ENCODE measurements at regions not wholly inside any gene's neighbourhood (a gene's known extent, or its start where the extent isn't known, plus 50 kb on each side); places are given as distances from the start of the nearest gene placed in this dataset.
A peak's percentile ranks its signal among the peaks of the same experiment; 100 is the strongest.

DNA sequence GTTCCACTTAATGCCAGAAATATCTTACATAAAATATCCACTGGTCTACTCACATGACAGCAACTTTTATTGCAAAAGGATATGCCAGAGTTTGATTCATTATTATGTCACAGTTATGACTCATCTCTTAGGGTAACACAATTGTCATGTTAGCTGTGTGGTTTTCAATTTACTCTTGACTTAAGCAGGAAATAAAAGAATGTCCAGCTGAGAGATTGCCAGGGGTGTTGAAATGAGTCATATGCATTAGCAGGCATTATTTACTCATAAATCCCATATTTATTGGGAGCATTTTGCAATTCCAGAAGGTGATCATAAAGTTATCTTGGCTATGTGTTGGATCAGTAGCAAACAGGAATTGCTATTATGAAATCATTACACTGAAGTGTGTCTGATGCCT, 1164.6 kb upstream of the CDH18 start:
- POLR2A ChIA-PET: no interaction called here
- Mint-ChIP-seq H3K4me3 (no peak overlapping the region), H3K4me1 (no peaks in the 10 kb centered on the region), H3K36me3 (ENCODE audit: low read depth) (no peaks in the 10 kb centered on the region), H3K27me3 (no peaks in the 10 kb centered on the region), H3K27ac (no peak overlapping the region), H3K9me3 (ENCODE audit: low read depth) (peaks cover 9% of the 10 kb centered on the region)
- ATAC-seq: no peak
- intact Hi-C loops (cut with DNase I, micrococcal nuclease): no loop called here
- CTCF ChIA-PET: no interaction called here
- no peak for DNase-seq

DNA sequence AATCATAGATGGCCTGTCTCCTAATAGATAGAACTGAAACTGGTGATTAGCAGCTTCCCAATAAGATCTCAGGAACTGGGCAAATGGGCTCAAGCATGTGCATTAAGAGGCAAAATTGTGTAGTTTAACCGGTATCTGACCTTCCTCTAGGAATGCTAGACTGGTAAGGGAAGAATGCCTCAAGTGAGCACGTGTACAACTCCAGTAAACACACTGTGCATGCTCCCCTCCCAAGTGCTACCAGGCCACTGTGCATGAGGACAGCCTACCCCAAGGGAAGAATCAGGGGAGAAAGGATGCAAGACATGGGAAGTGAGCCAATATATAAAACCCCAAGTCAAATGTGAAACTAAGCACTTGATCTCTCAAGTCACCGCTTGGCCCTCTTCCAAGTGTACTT, 1157.4 kb upstream of the CDH18 start:
- intact Hi-C loops (cut with DNase I, micrococcal nuclease): no loop called here
- ATAC-seq: no peak
- no peak overlapping the region for H3K4me3 Mint-ChIP-seq
- H3K27ac Mint-ChIP-seq: no peak overlapping the region
- POLR2A ChIA-PET: no interaction called here
- no peaks in the 10 kb centered on the region for H3K36me3 Mint-ChIP-seq (ENCODE audit: low read depth)
- peaks cover 9% of the 10 kb centered on the region for H3K9me3 Mint-ChIP-seq (ENCODE audit: low read depth)
- H3K27me3 Mint-ChIP-seq: no peaks in the 10 kb centered on the region
- no peaks in the 10 kb centered on the region for H3K4me1 Mint-ChIP-seq
- DNase-seq: no peak
- CTCF ChIA-PET: no interaction called here

DNA sequence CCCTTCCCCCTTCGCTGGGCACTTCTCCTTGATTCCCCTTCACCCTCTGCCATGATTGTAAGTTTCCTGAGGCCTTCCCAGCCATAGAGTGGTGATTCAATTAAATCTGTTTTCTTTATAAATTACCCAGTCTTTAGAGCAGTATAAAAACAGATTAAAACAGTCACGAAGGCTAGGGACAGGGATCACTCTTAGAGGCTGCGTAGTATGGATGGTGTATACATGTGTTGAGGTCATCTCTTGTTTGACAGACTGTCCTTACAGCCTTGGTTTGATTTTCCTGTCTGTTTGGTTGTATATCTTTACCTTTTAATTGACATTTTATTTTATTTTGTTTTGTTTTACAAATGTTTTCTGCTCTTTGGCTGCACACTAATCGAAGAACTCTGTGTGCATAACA, 1155.7 kb upstream of the CDH18 start:
- Mint-ChIP-seq H3K36me3 (ENCODE audit: low read depth) (no peaks in the 10 kb centered on the region), H3K9me3 (ENCODE audit: low read depth) (peaks cover 11% of the 10 kb centered on the region), H3K27me3 (no peaks in the 10 kb centered on the region), H3K27ac (no peak overlapping the region), H3K4me3 (no peak overlapping the region), H3K4me1 (no peaks in the 10 kb centered on the region)
- intact Hi-C loops (cut with DNase I, micrococcal nuclease): no loop called here
- peak; percentile 14 for ATAC-seq
- ChIA-PET CTCF (no interaction called here), POLR2A (no interaction called here)
- no peak for DNase-seq

DNA sequence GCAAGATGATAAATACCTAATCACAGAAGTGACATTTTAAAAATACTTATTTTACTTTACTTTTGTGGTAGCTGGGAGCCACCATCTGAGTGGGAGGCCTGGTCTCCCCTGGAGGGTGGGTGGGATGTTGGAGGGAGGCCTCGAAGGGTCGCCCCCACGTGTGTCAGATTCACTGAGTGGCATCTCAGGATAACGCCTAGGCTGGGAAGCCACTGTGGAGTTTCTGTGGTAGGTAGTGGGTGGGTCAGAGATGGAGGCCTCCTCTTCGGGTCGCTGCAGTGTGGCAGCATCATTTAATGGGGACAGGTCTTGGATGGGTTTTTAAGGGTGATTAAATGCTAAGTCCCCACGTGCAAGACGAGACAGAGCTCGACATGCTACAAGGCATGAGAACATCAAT, 1154.8 kb upstream of the CDH18 start:
- Mint-ChIP-seq H3K36me3 (ENCODE audit: low read depth) (no peaks in the 10 kb centered on the region), H3K27ac (no peak overlapping the region), H3K4me1 (no peaks in the 10 kb centered on the region), H3K4me3 (no peak overlapping the region), H3K27me3 (no peaks in the 10 kb centered on the region), H3K9me3 (ENCODE audit: low read depth) (peaks cover 7% of the 10 kb centered on the region)
- DNase-seq (peak; percentile 24), ATAC-seq (peak; percentile 55)
- intact Hi-C loops (cut with DNase I, micrococcal nuclease): no loop called here
- ChIA-PET POLR2A (no interaction called here), CTCF (interaction anchor here (0.6 kb wide), 1 partner anchor 13 kb away, joined by 3 read pairs; no protein-coding TSS in a partner anchor)

DNA sequence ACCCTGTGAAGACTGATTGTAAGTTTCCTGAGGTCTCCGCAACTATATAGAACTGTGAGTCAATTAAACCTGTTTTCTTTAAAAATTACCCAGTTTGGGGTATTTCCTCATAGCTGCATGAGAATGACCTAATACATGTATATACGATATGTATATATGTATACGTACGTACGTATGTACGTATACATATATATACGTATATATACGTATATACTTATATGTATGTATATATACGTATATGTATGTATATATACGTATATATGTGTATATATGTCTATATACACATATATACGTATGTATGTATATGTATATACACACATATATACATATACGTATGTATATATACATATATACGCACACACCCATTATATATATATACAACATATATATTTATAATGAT, 1153.0 kb upstream of the CDH18 start:
- Mint-ChIP-seq H3K27ac (no peak overlapping the region), H3K36me3 (ENCODE audit: low read depth) (no peaks in the 10 kb centered on the region), H3K4me1 (no peaks in the 10 kb centered on the region), H3K27me3 (no peaks in the 10 kb centered on the region), H3K4me3 (no peak overlapping the region), H3K9me3 (ENCODE audit: low read depth) (peaks cover 5% of the 10 kb centered on the region)
- intact Hi-C loops (cut with DNase I, micrococcal nuclease): no loop called here
- POLR2A ChIA-PET: no interaction called here
- ATAC-seq (peak; percentile 40), DNase-seq (no peak)
- CTCF ChIA-PET: no interaction called here

DNA sequence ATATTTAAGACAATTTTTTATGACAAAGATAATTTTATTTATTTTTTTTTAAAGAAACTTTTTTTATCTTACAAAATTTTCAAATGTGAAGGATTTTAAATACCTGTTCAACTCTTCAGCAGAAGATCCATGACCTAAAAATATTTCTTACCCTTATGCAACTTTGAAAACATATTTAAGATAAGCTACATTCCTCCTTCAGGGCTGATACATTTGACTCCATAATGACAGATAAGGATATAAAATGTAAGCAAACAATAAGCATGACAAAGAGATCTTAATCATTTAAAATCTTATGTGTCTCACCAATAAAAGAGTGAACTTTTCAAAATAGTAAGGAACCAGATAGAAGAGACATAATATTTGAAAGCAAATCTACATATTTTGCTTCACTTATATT, 1138.2 kb upstream of the CDH18 start:
- CTCF ChIA-PET: no interaction called here
- DNase-seq (no peak), ATAC-seq (no peak)
- Mint-ChIP-seq H3K27ac (no peak overlapping the region), H3K27me3 (no peaks in the 10 kb centered on the region), H3K36me3 (ENCODE audit: low read depth) (no peaks in the 10 kb centered on the region), H3K9me3 (ENCODE audit: low read depth) (peaks cover 3% of the 10 kb centered on the region), H3K4me1 (no peaks in the 10 kb centered on the region), H3K4me3 (no peak overlapping the region)
- POLR2A ChIA-PET: no interaction called here
- intact Hi-C loops (cut with DNase I, micrococcal nuclease): no loop called here

DNA sequence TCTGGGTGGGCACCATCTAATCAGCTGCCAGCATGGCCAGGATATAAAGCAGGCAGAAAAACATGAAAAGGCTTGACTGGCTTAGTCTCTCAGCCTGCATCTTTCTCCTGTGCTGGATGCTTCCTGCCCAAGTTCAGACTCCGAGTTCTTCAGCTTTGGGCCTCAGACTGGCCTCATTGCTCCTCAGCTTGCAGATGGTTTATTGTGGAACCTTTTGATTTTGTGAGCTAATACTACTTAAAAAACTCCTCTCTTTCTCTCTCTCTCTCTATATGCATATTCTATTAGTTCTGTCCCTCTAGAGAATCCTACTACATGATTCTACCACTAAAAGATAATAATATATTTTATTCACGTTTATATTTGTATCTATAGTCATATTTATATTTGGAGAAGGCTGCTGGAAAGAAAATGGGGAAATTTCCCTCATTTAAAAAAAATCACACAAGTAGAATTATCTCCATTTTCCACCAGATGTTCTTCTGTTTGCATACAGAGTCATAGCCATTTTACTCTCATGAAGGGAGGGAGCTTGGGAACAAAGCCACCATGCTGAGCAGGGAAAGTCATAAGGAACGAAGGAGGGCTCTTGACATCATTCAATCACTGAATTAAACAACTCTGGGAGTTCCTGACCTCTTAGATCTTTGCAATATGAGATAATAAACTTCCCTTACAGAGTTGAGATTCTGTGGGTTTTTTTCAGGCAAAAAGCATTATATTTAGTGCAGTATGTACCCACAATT, 1137.4 kb upstream of the CDH18 start:
- peaks cover 4% of the 10 kb centered on the region for H3K9me3 Mint-ChIP-seq (ENCODE audit: low read depth)
- H3K36me3 Mint-ChIP-seq (ENCODE audit: low read depth): no peaks in the 10 kb centered on the region
- DNase-seq (no peak), ATAC-seq (no peak)
- intact Hi-C loops (cut with DNase I, micrococcal nuclease): no loop called here
- CTCF ChIA-PET: no interaction called here
- H3K4me1 Mint-ChIP-seq: no peaks in the 10 kb centered on the region
- no peak overlapping the region for H3K27ac Mint-ChIP-seq
- no peaks in the 10 kb centered on the region for H3K27me3 Mint-ChIP-seq
- H3K4me3 Mint-ChIP-seq: no peak overlapping the region
- POLR2A ChIA-PET: no interaction called here

DNA sequence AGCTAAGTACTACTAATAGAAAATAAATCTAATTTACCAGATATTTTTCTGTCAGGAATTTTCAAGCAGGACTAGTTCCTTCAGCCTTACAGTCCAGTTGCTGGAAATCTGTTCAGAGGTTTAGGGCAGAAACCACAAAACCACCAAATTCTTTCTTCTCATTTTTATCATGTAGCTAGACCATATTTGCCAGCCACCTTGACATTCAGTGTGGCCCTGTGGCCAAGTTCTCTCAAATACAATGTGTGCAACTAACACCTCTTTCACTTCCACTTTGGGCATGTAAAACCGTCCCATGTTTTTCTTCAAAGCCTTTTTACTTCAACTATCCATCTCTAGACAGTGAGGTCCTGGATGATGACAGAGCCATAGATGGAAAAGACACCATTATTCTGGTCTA, 1133.2 kb upstream of the CDH18 start:
- Mint-ChIP-seq H3K4me3 (no peak overlapping the region), H3K27me3 (no peaks in the 10 kb centered on the region), H3K9me3 (ENCODE audit: low read depth) (peaks cover 10% of the 10 kb centered on the region), H3K27ac (no peak overlapping the region), H3K4me1 (no peaks in the 10 kb centered on the region), H3K36me3 (ENCODE audit: low read depth) (no peaks in the 10 kb centered on the region)
- intact Hi-C loops (cut with DNase I, micrococcal nuclease): no loop called here
- ATAC-seq (no peak), DNase-seq (no peak)
- POLR2A ChIA-PET: interaction anchor here (0.7 kb wide), 1 partner anchor 37 kb away, joined by 5 read pairs; no protein-coding TSS in a partner anchor
- CTCF ChIA-PET: interaction anchor here (1.0 kb wide), 1 partner anchor 29 kb away, joined by 4 read pairs; no protein-coding TSS in a partner anchor

DNA sequence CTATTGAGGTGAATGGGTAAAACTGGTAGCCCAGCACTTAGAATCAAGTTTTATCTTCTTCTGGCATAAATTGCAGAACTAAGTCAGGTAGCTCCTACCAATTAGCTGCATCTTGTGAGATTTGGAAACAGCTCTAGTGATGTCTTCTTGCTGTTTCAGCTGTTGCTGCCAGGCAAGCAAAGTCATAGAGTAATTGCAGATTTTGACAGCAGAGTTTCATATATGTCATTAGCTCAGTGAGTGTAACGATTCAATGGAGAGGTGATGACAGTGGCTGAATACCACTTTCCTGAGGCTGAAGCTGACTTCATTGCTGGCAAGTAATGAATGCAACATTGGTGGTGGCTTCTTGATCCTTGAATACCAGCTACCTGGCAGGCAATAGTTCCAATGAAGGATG, 1109.7 kb upstream of the CDH18 start:
- DNase-seq (no peak), ATAC-seq (no peak)
- intact Hi-C loops (cut with DNase I, micrococcal nuclease): no loop called here
- Mint-ChIP-seq H3K27me3 (no peaks in the 10 kb centered on the region), H3K4me3 (no peak overlapping the region), H3K9me3 (ENCODE audit: low read depth) (no peaks in the 10 kb centered on the region), H3K27ac (no peak overlapping the region), H3K4me1 (no peaks in the 10 kb centered on the region), H3K36me3 (ENCODE audit: low read depth) (no peaks in the 10 kb centered on the region)
- POLR2A ChIA-PET: no interaction called here
- CTCF ChIA-PET: no interaction called here

DNA sequence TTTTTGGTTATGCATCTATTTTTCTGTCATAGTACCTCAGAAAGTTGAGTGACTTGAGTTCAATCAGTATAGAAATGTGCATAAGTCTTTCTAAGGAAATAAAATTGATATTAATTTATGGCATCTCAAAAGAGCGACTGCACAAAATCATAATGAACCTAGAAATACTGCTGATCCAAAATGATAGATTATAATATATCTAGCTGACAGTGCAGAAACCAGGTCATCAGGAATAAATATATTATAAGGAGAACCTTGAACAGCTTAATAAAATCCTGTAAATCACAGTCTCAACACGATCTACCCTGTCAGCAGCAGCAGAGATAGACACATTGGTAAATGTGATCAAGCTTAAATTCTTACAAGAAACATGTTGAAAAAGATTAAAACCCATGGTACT, 1106.6 kb upstream of the CDH18 start:
- no peak for DNase-seq
- ChIA-PET CTCF (no interaction called here), POLR2A (no interaction called here)
- H3K4me3 Mint-ChIP-seq: no peak overlapping the region
- H3K27me3 Mint-ChIP-seq: no peaks in the 10 kb centered on the region
- no peaks in the 10 kb centered on the region for H3K36me3 Mint-ChIP-seq (ENCODE audit: low read depth)
- H3K27ac Mint-ChIP-seq: no peak overlapping the region
- H3K4me1 Mint-ChIP-seq: no peaks in the 10 kb centered on the region
- intact Hi-C loops (cut with DNase I, micrococcal nuclease): no loop called here
- H3K9me3 Mint-ChIP-seq (ENCODE audit: low read depth): no peaks in the 10 kb centered on the region
- no peak for ATAC-seq

DNA sequence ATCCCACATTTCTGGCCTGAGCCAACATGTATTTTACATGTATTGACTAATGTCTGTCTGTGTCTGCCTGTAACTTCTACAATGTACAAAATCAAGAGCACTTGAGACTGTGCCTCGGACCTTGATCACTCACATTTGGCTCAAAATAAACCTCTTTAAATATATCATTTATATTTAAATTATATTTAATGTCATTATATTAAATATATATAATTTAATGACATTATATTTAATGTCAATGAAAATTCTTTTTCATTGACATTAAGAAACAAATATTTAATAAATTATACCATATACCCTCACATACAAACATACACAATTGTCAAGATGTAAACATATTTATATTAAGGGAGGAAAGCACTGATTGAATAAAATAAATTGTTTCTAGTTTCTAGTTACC, 1099.8 kb upstream of the CDH18 start:
- H3K36me3 Mint-ChIP-seq (ENCODE audit: low read depth): no peaks in the 10 kb centered on the region
- H3K27me3 Mint-ChIP-seq: no peaks in the 10 kb centered on the region
- H3K4me3 Mint-ChIP-seq: no peak overlapping the region

DNA sequence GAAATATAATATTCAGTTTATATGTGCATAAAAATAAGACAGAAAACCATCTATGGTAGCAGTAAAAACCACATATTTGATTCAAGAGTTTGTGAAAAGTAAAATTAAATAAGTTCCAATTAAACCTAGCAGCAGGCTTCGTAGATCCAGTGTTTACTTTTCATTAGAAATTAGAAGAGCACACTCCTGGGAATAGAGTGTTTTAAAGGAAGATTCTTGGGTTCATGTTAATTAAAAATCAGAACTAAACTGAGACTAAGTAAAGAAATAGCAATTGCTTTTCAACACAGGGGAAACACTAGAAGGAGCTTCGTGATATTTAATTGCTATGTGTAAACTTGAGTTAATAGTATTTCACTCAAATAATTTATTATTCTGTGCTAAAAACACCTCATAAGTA, 1097.8 kb upstream of the CDH18 start:
- no peak overlapping the region for H3K4me3 Mint-ChIP-seq
- ATAC-seq (no peak), DNase-seq (no peak)
- POLR2A ChIA-PET: no interaction called here
- no peak overlapping the region for H3K27ac Mint-ChIP-seq
- H3K9me3 Mint-ChIP-seq (ENCODE audit: low read depth): peaks cover 25% of the 10 kb centered on the region
- CTCF ChIA-PET: no interaction called here
- H3K36me3 Mint-ChIP-seq (ENCODE audit: low read depth): no peaks in the 10 kb centered on the region
- H3K4me1 Mint-ChIP-seq: no peaks in the 10 kb centered on the region
- no peaks in the 10 kb centered on the region for H3K27me3 Mint-ChIP-seq
- intact Hi-C loops (cut with DNase I, micrococcal nuclease): no loop called here

More for the DNA sequence above, 1099.8 kb upstream of the CDH18 start:
- ChIA-PET CTCF (no interaction called here), POLR2A (no interaction called here)
- Mint-ChIP-seq H3K27ac (no peak overlapping the region), H3K4me1 (no peaks in the 10 kb centered on the region), H3K9me3 (ENCODE audit: low read depth) (peaks cover 19% of the 10 kb centered on the region)
- ATAC-seq (no peak), DNase-seq (no peak)
- intact Hi-C loops (cut with DNase I, micrococcal nuclease): no loop called here

DNA sequence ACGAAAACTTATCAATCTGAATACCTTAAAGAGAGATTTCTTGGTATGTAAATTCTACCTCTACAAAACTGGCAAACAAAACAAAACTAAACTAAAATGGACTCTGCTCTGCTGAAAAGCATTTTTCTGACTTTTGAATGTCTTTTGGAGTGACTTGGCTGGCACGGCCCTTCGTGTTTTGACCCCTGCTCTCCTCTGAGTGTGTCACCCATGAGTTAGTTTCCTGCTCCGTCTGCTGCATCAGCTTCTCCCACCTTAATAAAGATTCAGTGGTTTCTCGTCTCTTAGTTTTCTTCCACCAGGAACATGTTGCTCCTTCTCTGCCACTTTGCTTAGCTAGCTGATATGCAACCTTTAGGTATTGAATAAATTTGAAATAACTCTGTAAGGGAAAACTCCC, 1084.0 kb upstream of the CDH18 start:
- POLR2A ChIA-PET: no interaction called here
- Mint-ChIP-seq H3K27ac (no peak overlapping the region), H3K9me3 (ENCODE audit: low read depth) (peaks cover 4% of the 10 kb centered on the region), H3K4me3 (no peak overlapping the region), H3K36me3 (ENCODE audit: low read depth) (no peaks in the 10 kb centered on the region), H3K27me3 (no peaks in the 10 kb centered on the region), H3K4me1 (no peaks in the 10 kb centered on the region)
- ATAC-seq (no peak), DNase-seq (no peak)
- CTCF ChIA-PET: no interaction called here
- intact Hi-C loops (cut with DNase I, micrococcal nuclease): no loop called here

Measured in activated CD4-positive, alpha-beta T cell treated with anti-CD3 and anti-CD28 coated beads for 36 hours (primary cell).